ENCODE measurements at regions not wholly inside any gene's neighbourhood (a gene's known extent, or its start where the extent isn't known, plus 50 kb on each side); places are given as distances from the start of the nearest gene placed in this dataset.

GRCh38 chr3:103025880-103026279 is 591.1 kb downstream of the ZPLD1 start (continued):
- TF ChIP-seq CHD2 (IDR thresholded peaks at IDR 0.05; ENCODE audit: low read length) (no peak), NRF1 (IDR thresholded peaks at IDR 0.05; ENCODE audit: low read depth, low read length) (no peak), KDM1A (IDR thresholded peaks at IDR 0.05; ENCODE audit: borderline replicate concordance, low read length) (no peak), TAF7 (optimal IDR thresholded peaks at IDR 0.05; ENCODE audit: borderline replicate concordance, low read depth, low read length) (no peak), YY1 (IDR thresholded peaks at IDR 0.05; ENCODE audit: low read depth, low read length) (no peak)
